A549 (cell line): ENCODE measurements at regions not wholly inside any gene's neighbourhood (a gene's known extent, or its start where the extent isn't known, plus 50 kb on each side); places are given as distances from the start of the nearest gene placed in this dataset.

ENCODE experiments used
- ATAC-seq, 2 experiments: fragments of 200-7000 bp in 1 of 2; fragments of >200 bp in 1 of 2; cut with Nextera tagmentation in 1 of 2; cut with Tn5 transposase in 1 of 2; 3 replicates each; pipeline versions ENCODE4 v1.8.0 to v1.9.1; 2018 to 2020; ENCODE audit warnings: mild to moderate bottlenecking in 1 of 2, moderate library complexity in 1 of 2
- CTCF ChIA-PET: fragments of 300-600 bp; sonication (Branson Sonifier 250); formaldehyde crosslinking; extraction: SDS; loops from one replicate; lab custom pipeline; 2021; ENCODE audit warnings: antibody characterized with exemption, inconsistent platforms; lab: Yijun Ruan, JAX
- POLR2A ChIA-PET: fragments of 350-600 bp; formaldehyde crosslinking; extraction: SDS; loops from one replicate; lab custom pipeline; 2021; ENCODE audit warnings: antibody characterized with exemption, inconsistent platforms; lab: Yijun Ruan, JAX
- DNase-seq, 2 experiments: peaks; one replicate each; pipeline versions ENCODE4 v3.0.0 to v3.0.0-alpha.2; 2011 to 2016; ENCODE audit warnings: low read depth in 1 of 2, low spot score in 1 of 2
- FAIRE-seq: peaks from 2 replicates; lab custom pipeline; 2011; peaks lifted over from hg19 to GRCh38; lab: Jason Lieb, UNC
- H3K27ac ChIP-seq, 2 experiments: fragments of >200 bp; sonication (Bioruptor Twin); formaldehyde crosslinking; 3 replicates each; pipeline ENCODE4 v1.5.1; 2016 to 2017
- H3K4me1 ChIP-seq: fragments of >200 bp; sonication (Bioruptor Twin); formaldehyde crosslinking; 3 replicates; pipeline ENCODE4 v1.6.1; 2016
- H3K4me2 ChIP-seq: fragments of >200 bp; sonication (Bioruptor Twin); formaldehyde crosslinking; 3 replicates; pipeline ENCODE4 v1.6.1; 2016
- H3K4me3 ChIP-seq: fragments of >200 bp; sonication (Bioruptor Twin); formaldehyde crosslinking; 3 replicates; pipeline ENCODE4 v1.5.1; 2016
- H3K9me3 ChIP-seq: fragments of >200 bp; sonication (Bioruptor Twin); formaldehyde crosslinking; 3 replicates; pipeline ENCODE4 v1.6.1; 2016
- ATOH8 ChIP-seq: fragments of 250-450 bp; sonication (Bioruptor Pico); IDR thresholded peaks from 2 replicates; pipeline ENCODE4 v1.5.0; 2020; ENCODE audit warnings: low read depth, mild to moderate bottlenecking, moderate library complexity
- CEBPB ChIP-seq, 2 experiments: fragments of >200 bp in 1 of 2; sonication (Bioruptor Twin) in 1 of 2; formaldehyde crosslinking in 1 of 2; IDR thresholded peaks; 2 replicates each; pipeline ENCODE4 v1.6.1; 2012 to 2016
- CHD2 ChIP-seq: fragments of 150-350 bp; IDR thresholded peaks from 2 replicates; pipeline ENCODE4 v1.6.1; 2014; ENCODE audit warnings: low read length; ENCODE audit not compliant: partially characterized antibody
- CHD4 ChIP-seq: fragments of 200-600 bp; sonication (generic); IDR thresholded peaks from 2 replicates; pipeline ENCODE4 v1.6.1; 2016; ENCODE audit warnings: antibody characterized with exemption, mild to moderate bottlenecking, borderline replicate concordance
- EHMT2 ChIP-seq: fragments of 200-600 bp; sonication (generic); IDR thresholded peaks from 2 replicates; pipeline ENCODE4 v1.6.1; 2016; ENCODE audit warnings: antibody characterized with exemption, low read depth, mild to moderate bottlenecking, moderate library complexity
- FOSL2 ChIP-seq, 2 experiments: fragments of 450-650 bp in 1 of 2; fragments of >200 bp in 1 of 2; sonication (Bioruptor Twin) in 1 of 2; formaldehyde crosslinking; IDR thresholded peaks; 2 replicates each; pipeline versions ENCODE4 v1.5.0 to v1.6.1; 2016 to 2020; ENCODE audit warnings: mild to moderate bottlenecking in 1 of 2, moderate library complexity in 1 of 2
- GATA3 ChIP-seq: IDR thresholded peaks from 2 replicates; pipeline ENCODE4 v1.6.1; 2012; ENCODE audit warnings: borderline replicate concordance
- HES2 ChIP-seq: fragments of >200 bp; sonication (Bioruptor Twin); formaldehyde crosslinking; IDR thresholded peaks from 2 replicates; pipeline ENCODE4 v1.6.1; 2016
- HOXA7 ChIP-seq: fragments of 250-450 bp; sonication (Bioruptor Pico); IDR thresholded peaks from 2 replicates; pipeline ENCODE4 v1.5.0; 2020; ENCODE audit warnings: mild to moderate bottlenecking, moderate library complexity
- HOXB13 ChIP-seq: fragments of 250-450 bp; sonication (Bioruptor Pico); IDR thresholded peaks from 2 replicates; pipeline ENCODE4 v1.5.0; 2020; ENCODE audit warnings: low read depth, mild to moderate bottlenecking, moderate library complexity
- HOXB5 ChIP-seq: fragments of 250-450 bp; sonication (Bioruptor Pico); IDR thresholded peaks from 2 replicates; pipeline ENCODE4 v1.5.0; 2020; ENCODE audit warnings: mild to moderate bottlenecking, moderate library complexity
- JUNB ChIP-seq: fragments of >200 bp; sonication (Bioruptor Twin); formaldehyde crosslinking; IDR thresholded peaks from 2 replicates; pipeline ENCODE4 v1.6.1; 2016
- KDM1A ChIP-seq: fragments of 200-600 bp; sonication (generic); IDR thresholded peaks from 2 replicates; pipeline ENCODE4 v1.6.1; 2016; ENCODE audit warnings: low read depth, mild to moderate bottlenecking
- KDM5A ChIP-seq: fragments of 200-600 bp; sonication (generic); IDR thresholded peaks from 2 replicates; pipeline ENCODE4 v1.6.1; 2016; ENCODE audit warnings: antibody characterized with exemption, mild to moderate bottlenecking
- MAFK ChIP-seq: fragments of 450-650 bp; IDR thresholded peaks from 2 replicates; pipeline ENCODE4 v1.6.1; 2014; ENCODE audit not compliant: partially characterized antibody
- MAZ ChIP-seq: fragments of 150-350 bp; IDR thresholded peaks from 2 replicates; pipeline ENCODE4 v1.6.1; 2014; ENCODE audit warnings: antibody characterized with exemption, low read depth, low read length, borderline replicate concordance
- NFE2L2 ChIP-seq: fragments of 150-350 bp; conservative IDR thresholded peaks from 2 replicates; pipeline ENCODE4 v1.6.1; 2014; ENCODE audit warnings: low read length
- NPAS2 ChIP-seq: fragments of 250-450 bp; sonication (Bioruptor Pico); IDR thresholded peaks from 2 replicates; pipeline ENCODE4 v1.8.0; 2022; ENCODE audit warnings: mild to moderate bottlenecking, moderate library complexity, borderline replicate concordance
- PHF8 ChIP-seq: fragments of 200-600 bp; sonication (generic); IDR thresholded peaks from 2 replicates; pipeline ENCODE4 v1.6.1; 2016; ENCODE audit warnings: low read depth, mild to moderate bottlenecking, antibody characterized with exemption, moderate library complexity, borderline replicate concordance
- RARB ChIP-seq: fragments of 250-450 bp; sonication (Bioruptor Pico); IDR thresholded peaks from 2 replicates; pipeline ENCODE4 v1.8.0; 2021; ENCODE audit warnings: mild to moderate bottlenecking, moderate library complexity
- RCOR1 ChIP-seq: fragments of 150-350 bp; IDR thresholded peaks from 2 replicates; pipeline ENCODE4 v1.6.1; 2014; ENCODE audit warnings: antibody characterized with exemption, low read length, low read depth
- RFX5 ChIP-seq: fragments of 450-650 bp; IDR thresholded peaks from 2 replicates; pipeline ENCODE4 v1.7.1; 2014; ENCODE audit warnings: antibody characterized with exemption, mild to moderate bottlenecking, moderate library complexity
- RNF2 ChIP-seq: fragments of 200-600 bp; sonication (generic); IDR thresholded peaks from 2 replicates; pipeline ENCODE4 v1.6.1; 2016; ENCODE audit warnings: low read depth, mild to moderate bottlenecking, antibody characterized with exemption, moderate library complexity, borderline replicate concordance
- SREBF2 ChIP-seq: fragments of 450-650 bp; IDR thresholded peaks from 2 replicates; pipeline ENCODE4 v1.6.1; 2014; ENCODE audit warnings: mild to moderate bottlenecking, moderate library complexity
- TFCP2L1 ChIP-seq: fragments of 250-450 bp; sonication (Bioruptor Pico); IDR thresholded peaks from 2 replicates; pipeline ENCODE4 v1.5.0; 2021; ENCODE audit warnings: mild to moderate bottlenecking
- TP53 ChIP-seq: fragments of 250-450 bp; sonication (Bioruptor Pico); IDR thresholded peaks from 2 replicates; pipeline ENCODE4 v1.5.0; 2021; ENCODE audit warnings: mild to moderate bottlenecking, moderate library complexity
- ZNF302 ChIP-seq: fragments of 250-450 bp; sonication (Bioruptor Pico); IDR thresholded peaks from 2 replicates; pipeline ENCODE4 v1.9.0; 2021; ENCODE audit warnings: inconsistent platforms, mild to moderate bottlenecking, moderate library complexity
- ZSCAN20 ChIP-seq: fragments of 250-450 bp; sonication (Bioruptor Pico); IDR thresholded peaks from 2 replicates; pipeline ENCODE4 v1.8.0; 2022; ENCODE audit warnings: mild to moderate bottlenecking, moderate library complexity
- WGBS: methylation state at CpG from one replicate; pipeline ENCODE4 v1.1.6; 2017; ENCODE audit errors: missing lambda C conversion rate; 5-methylcytosine and 5-hydroxymethylcytosine counted together

- H3K4me1 ChIP-seq = 0 out of 3 replicates have a peak, but pooled peaks cover 12% of the 10 kb centered on the region
- H3K4me2 ChIP-seq = no peak overlapping the region; the same call in 2 of the 3 replicates
- no peak for ATAC-seq
- no peak for TF ChIP-seq GATA3
- TF ChIP-seq RCOR1 = no peak
- no peak for TF ChIP-seq PHF8
- TF ChIP-seq RARB (CRISPR knock-in tag) = no peak
- TF ChIP-seq EHMT2 = no peak
- no peak for TF ChIP-seq HOXB13 (CRISPR knock-in tag)
- TF ChIP-seq TFCP2L1 = no peak
- TF ChIP-seq ZSCAN20 (CRISPR knock-in tag) = no peak
- no peak for TF ChIP-seq NFE2L2
- TF ChIP-seq HOXA7 (CRISPR knock-in tag) = no peak
- TF ChIP-seq CEBPB (IDR thresholded peaks at IDR 0.05) = no peak
- TF ChIP-seq FOSL2 (IDR thresholded peaks at IDR 0.05) = no peak
- TF ChIP-seq FOSL2 (CRISPR knock-in tag; IDR thresholded peaks at IDR 0.05) = no peak
- TF ChIP-seq TP53 (CRISPR knock-in tag) = no peak
- TF ChIP-seq, all 56 proteins: peak for 0
- Histone ChIP-seq H3K9me3 (no peaks in the 10 kb centered on the region), H3K4me3 (no peak overlapping the region), H3K27ac (no peak overlapping the region)
- ChIA-PET CTCF (no interaction called here), POLR2A (no interaction called here)
- no peak for FAIRE-seq
- DNase-seq = no peak
These were observed 159.8 kb upstream of the CCDC68 start for GRCh38 chr18:55119016-55119415.

GRCh38 chr18:55116863-55117262, 157.6 kb upstream of the CCDC68 start:
- Histone ChIP-seq H3K4me3 (no peak overlapping the region), H3K9me3 (no peaks in the 10 kb centered on the region), H3K4me1 (0 out of 3 replicates have a peak, but pooled peaks cover 5% of the 10 kb centered on the region), H3K27ac (no peak overlapping the region), H3K4me2 (no peak overlapping the region)
- POLR2A ChIA-PET = no interaction called here
- CTCF ChIA-PET = no interaction called here
- ATAC-seq = no peak
- TF ChIP-seq SREBF2 (no peak), MAFK (no peak), KDM5A (no peak), NPAS2 (no peak), HOXB5 (CRISPR knock-in tag) (no peak), CHD4 (no peak), RNF2 (no peak), ZSCAN20 (CRISPR knock-in tag) (no peak), MAZ (no peak), ZNF302 (CRISPR knock-in tag) (no peak)
- no peak for DNase-seq
- FAIRE-seq = no peak
- 61% methylated on average over 3 of the region's 3 CpGs for WGBS

- POLR2A ChIA-PET = no interaction called here
These were observed 156.3 kb upstream of the CCDC68 start for GRCh38 chr18:55115606-55116005.

More at GRCh38 chr18:55115606-55116005, 156.3 kb upstream of the CCDC68 start:
- Histone ChIP-seq H3K27ac (no peak overlapping the region), H3K4me3 (no peak overlapping the region), H3K4me1 (0 out of 3 replicates have a peak, but pooled peaks cover 5% of the 10 kb centered on the region), H3K9me3 (no peaks in the 10 kb centered on the region), H3K4me2 (no peak overlapping the region)
- no peak for FAIRE-seq
- CTCF ChIA-PET = no interaction called here
- TF ChIP-seq KDM1A = no peak
- TF ChIP-seq ATOH8 = no peak
- no peak for TF ChIP-seq PHF8
- TF ChIP-seq NPAS2 = no peak
- no peak for TF ChIP-seq ZNF302 (CRISPR knock-in tag)
- TF ChIP-seq RFX5 = no peak
- no peak for TF ChIP-seq HES2
- no peak for TF ChIP-seq EHMT2
- TF ChIP-seq JUNB = no peak
- TF ChIP-seq CHD2 = no peak
- DNase-seq = no peak
- WGBS = 57% methylated on average over 2 of the region's 2 CpGs
- no peak for ATAC-seq
